Colonic mucosa (tissue), 4 donors: ENCODE measurements at regions not wholly inside any gene's neighbourhood (a gene's known extent, or its start where the extent isn't known, plus 50 kb on each side); places are given as distances from the start of the nearest gene placed in this dataset.
"Not testable (repeated sequence)": the region's sequence is repeated elsewhere in the genome, so short reads cannot be mapped to it uniquely, and the experiment has no call there.

Experiments
- DNase-seq: peaks from one replicate; pipeline ENCODE4 v3.0.0-alpha.2; 2020
- H3K27ac ChIP-seq: fragments of 200-600 bp; one replicate; pipeline ENCODE4 v1.8.0; 2021
- H3K27me3 ChIP-seq: fragments of 200-600 bp; one replicate; pipeline ENCODE4 v1.8.0; 2021
- H3K36me3 ChIP-seq: fragments of 200-600 bp; one replicate; pipeline ENCODE4 v1.8.0; 2021
- H3K4me1 ChIP-seq: fragments of 200-600 bp; one replicate; pipeline ENCODE4 v1.8.0; 2021; ENCODE audit warnings: mild to moderate bottlenecking
- H3K4me3 ChIP-seq: fragments of 200-600 bp; one replicate; pipeline ENCODE4 v1.8.0; 2021
- H3K9ac ChIP-seq, 2 donors: one replicate each; pipeline ENCODE4 v1.7.0; 2013; ENCODE audit warnings: control low read depth in 2 of 2, low read depth in 2 of 2, low read length in 2 of 2
- H3K9me3 ChIP-seq: fragments of 200-600 bp; one replicate; pipeline ENCODE4 v1.8.0; 2021
- intact Hi-C: fragments of 100-400 bp; cut with DNase I; formaldehyde crosslinking; loops from one replicate; pipeline ENCODE4 v1.14.1; 2022
- TF ChIP-seq, protein P1 (sequence below): fragments of 200-600 bp; IDR thresholded peaks from one replicate; pipeline ENCODE4 v1.8.0; 2022; ENCODE audit warnings: antibody characterized with exemption, mild to moderate bottlenecking
- donor health status: healthy.
- donor health status: DM: no; HTN: no; CAD: no.
- donor health status: DM: no; HTN: no; CAD: no.

DNA sequence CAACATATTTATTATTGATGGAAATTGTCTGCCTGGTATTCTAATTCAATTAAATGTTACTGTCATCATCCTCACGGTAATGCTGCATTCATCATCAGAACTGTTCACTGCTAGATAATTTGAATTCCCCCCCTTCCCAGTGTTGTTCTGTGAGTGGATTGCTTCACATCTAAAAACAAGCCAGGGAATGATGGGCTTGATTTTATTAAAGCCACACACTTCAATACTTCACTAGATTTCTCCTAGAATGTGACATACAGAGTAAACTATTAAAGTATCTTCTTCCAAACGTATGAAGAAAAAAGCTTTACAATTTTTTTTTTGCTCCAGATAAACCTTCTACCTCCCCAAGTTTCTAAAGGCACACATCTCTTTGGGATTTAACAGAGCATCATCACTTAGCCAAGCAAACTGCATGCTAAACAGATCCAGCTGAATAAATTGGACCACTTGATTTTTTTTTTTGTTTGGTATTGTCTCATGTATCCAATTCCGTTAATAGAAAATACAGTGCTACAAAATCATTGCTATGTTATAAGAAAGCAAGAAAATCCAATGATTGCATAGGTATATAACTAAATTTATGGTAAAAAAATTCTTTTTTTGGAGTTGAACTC, 692.4 kb downstream of the MTRR start:
- DNase-seq: no peak
- H3K4me1 ChIP-seq: no peaks in the 10 kb centered on the region
- H3K27me3 ChIP-seq: no peaks in the 10 kb centered on the region
- no peak overlapping the region for H3K27ac ChIP-seq
- H3K9me3 ChIP-seq: no peaks in the 10 kb centered on the region
- H3K4me3 ChIP-seq: no peak overlapping the region
- intact Hi-C loops: no loop called here
- no peaks in the 10 kb centered on the region for H3K36me3 ChIP-seq
- H3K9ac ChIP-seq: no peak overlapping the region
- TF ChIP-seq, protein P1, sequence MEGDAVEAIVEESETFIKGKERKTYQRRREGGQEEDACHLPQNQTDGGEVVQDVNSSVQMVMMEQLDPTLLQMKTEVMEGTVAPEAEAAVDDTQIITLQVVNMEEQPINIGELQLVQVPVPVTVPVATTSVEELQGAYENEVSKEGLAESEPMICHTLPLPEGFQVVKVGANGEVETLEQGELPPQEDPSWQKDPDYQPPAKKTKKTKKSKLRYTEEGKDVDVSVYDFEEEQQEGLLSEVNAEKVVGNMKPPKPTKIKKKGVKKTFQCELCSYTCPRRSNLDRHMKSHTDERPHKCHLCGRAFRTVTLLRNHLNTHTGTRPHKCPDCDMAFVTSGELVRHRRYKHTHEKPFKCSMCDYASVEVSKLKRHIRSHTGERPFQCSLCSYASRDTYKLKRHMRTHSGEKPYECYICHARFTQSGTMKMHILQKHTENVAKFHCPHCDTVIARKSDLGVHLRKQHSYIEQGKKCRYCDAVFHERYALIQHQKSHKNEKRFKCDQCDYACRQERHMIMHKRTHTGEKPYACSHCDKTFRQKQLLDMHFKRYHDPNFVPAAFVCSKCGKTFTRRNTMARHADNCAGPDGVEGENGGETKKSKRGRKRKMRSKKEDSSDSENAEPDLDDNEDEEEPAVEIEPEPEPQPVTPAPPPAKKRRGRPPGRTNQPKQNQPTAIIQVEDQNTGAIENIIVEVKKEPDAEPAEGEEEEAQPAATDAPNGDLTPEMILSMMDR: no peak

- no peak overlapping the region for H3K9ac ChIP-seq
- H3K27ac ChIP-seq: no peak overlapping the region
- no peaks in the 10 kb centered on the region for H3K27me3 ChIP-seq
- TF ChIP-seq, protein P1: no peak
- no peaks in the 10 kb centered on the region for H3K9me3 ChIP-seq
- no peak overlapping the region for H3K4me3 ChIP-seq
- H3K36me3 ChIP-seq: no peaks in the 10 kb centered on the region
- intact Hi-C loops: no loop called here
- DNase-seq: no peak
- H3K4me1 ChIP-seq: no peaks in the 10 kb centered on the region
Observed at GRCh38 chr5:8561854-8562253, 692.9 kb downstream of the MTRR start.

DNA sequence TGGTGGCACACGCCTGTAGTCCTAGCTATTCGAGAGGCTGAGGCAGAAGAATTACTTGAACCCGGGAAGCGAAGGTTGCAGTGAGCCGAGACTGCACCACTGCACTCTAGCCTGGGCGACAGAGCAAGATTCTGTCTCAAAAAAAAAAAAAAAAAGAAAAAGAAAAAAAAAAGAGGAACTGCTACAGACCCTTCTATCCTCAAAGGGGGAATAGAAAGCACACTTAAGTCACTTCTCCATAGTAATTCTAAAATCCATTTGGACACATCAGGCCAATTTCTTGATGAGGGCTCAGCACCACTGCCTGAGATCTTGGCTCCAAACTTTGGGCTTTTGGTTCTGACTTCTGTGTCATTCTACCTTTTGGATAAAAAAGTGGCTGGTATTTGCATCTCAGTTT, 694.6 kb downstream of the MTRR start:
- DNase-seq, H3K4me1 ChIP-seq, H3K9me3 ChIP-seq, intact Hi-C loops, H3K9ac ChIP-seq, H3K27ac ChIP-seq, H3K4me3 ChIP-seq, H3K36me3 ChIP-seq, H3K27me3 ChIP-seq: not testable (repeated sequence)

GRCh38 chr5:8568858-8569257, 699.9 kb downstream of the MTRR start:
- intact Hi-C loops: no loop called here
- Histone ChIP-seq H3K27me3 (no peaks in the 10 kb centered on the region), H3K4me3 (no peak overlapping the region), H3K9ac (no peak overlapping the region), H3K27ac (no peak overlapping the region), H3K4me1 (no peaks in the 10 kb centered on the region), H3K36me3 (no peaks in the 10 kb centered on the region), H3K9me3 (no peaks in the 10 kb centered on the region)
- TF ChIP-seq, protein P1: no peak
- DNase-seq: no peak

- DNase-seq: no peak
- intact Hi-C loops: no loop called here
Observed at GRCh38 chr5:8570528-8570927, 701.6 kb downstream of the MTRR start.

DNA sequence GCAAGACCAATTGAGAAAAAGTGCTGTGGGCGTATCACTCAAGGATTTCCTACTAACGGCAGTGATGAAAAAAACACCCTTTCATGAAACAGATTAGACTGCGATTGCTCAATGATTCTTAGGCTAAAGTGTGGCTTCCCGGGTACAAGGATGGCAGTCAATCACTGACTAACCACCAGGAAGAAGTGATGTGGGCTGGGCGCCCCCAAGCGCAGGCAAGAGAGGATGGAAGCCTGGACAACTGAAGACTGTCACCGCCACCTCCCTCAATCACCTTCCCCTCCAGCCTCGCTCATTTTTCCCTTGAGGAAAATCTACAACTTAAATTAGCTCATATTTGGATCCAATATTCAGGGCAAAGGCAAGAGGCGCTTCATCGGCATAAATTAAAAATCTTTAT, 707.2 kb downstream of the MTRR start:
- DNase-seq: no peak
- no peaks in the 10 kb centered on the region for H3K27me3 ChIP-seq
- no peaks in the 10 kb centered on the region for H3K4me1 ChIP-seq
- intact Hi-C loops: no loop called here
- no peak overlapping the region for H3K9ac ChIP-seq
- no peak overlapping the region for H3K27ac ChIP-seq
- no peaks in the 10 kb centered on the region for H3K9me3 ChIP-seq
- H3K36me3 ChIP-seq: no peaks in the 10 kb centered on the region
- no peak overlapping the region for H3K4me3 ChIP-seq
- TF ChIP-seq, protein P1: no peak

More at GRCh38 chr5:8570528-8570927, 701.6 kb downstream of the MTRR start:
- TF ChIP-seq, protein P1: no peak
- H3K36me3 ChIP-seq: no peaks in the 10 kb centered on the region
- no peak overlapping the region for H3K4me3 ChIP-seq
- no peak overlapping the region for H3K9ac ChIP-seq
- no peaks in the 10 kb centered on the region for H3K4me1 ChIP-seq
- no peaks in the 10 kb centered on the region for H3K27me3 ChIP-seq
- no peaks in the 10 kb centered on the region for H3K9me3 ChIP-seq
- H3K27ac ChIP-seq: no peak overlapping the region
